ENCODE measurements at regions not wholly inside any gene's neighbourhood (a gene's known extent, or its start where the extent isn't known, plus 50 kb on each side); places are given as distances from the start of the nearest gene placed in this dataset.

DNA sequence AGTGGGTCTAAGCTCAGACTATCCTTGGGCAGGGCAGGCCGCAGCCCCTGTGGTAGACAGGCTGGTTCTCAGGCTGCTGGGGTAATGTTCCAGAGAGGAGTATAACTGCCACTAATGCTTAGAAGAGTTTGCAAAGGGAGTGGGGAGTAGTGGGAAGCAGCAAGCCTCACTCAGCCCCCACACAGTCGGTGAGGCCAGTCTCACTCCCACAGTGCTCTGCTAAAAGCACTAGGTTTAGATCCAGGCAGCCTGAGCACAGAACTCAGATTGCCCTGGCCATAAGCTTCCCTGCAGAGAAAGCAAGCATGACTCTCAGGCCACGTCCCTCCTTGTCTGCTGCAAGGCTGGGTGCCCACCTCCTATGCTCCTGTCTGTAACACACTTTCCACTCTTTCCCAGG, 69.4 kb upstream of the HCN1 start:
- TF ChIP-seq POLR2A (IDR thresholded peaks at IDR 0.05): no peak
- TF ChIP-seq, protein P1, sequence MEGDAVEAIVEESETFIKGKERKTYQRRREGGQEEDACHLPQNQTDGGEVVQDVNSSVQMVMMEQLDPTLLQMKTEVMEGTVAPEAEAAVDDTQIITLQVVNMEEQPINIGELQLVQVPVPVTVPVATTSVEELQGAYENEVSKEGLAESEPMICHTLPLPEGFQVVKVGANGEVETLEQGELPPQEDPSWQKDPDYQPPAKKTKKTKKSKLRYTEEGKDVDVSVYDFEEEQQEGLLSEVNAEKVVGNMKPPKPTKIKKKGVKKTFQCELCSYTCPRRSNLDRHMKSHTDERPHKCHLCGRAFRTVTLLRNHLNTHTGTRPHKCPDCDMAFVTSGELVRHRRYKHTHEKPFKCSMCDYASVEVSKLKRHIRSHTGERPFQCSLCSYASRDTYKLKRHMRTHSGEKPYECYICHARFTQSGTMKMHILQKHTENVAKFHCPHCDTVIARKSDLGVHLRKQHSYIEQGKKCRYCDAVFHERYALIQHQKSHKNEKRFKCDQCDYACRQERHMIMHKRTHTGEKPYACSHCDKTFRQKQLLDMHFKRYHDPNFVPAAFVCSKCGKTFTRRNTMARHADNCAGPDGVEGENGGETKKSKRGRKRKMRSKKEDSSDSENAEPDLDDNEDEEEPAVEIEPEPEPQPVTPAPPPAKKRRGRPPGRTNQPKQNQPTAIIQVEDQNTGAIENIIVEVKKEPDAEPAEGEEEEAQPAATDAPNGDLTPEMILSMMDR (IDR thresholded peaks at IDR 0.05): no peak
